HG03108 (cell line): ENCODE measurements at regions not wholly inside any gene's neighbourhood (a gene's known extent, or its start where the extent isn't known, plus 50 kb on each side); places are given as distances from the start of the nearest gene placed in this dataset.

Experiments used
- ATAC-seq: cut with Tn5 transposase; IDR thresholded peaks from one replicate; pipeline ENCODE4 v1.9.1; 2021; ENCODE audit warnings: moderate library complexity; ENCODE audit not compliant: unreplicated experiment

DNA sequence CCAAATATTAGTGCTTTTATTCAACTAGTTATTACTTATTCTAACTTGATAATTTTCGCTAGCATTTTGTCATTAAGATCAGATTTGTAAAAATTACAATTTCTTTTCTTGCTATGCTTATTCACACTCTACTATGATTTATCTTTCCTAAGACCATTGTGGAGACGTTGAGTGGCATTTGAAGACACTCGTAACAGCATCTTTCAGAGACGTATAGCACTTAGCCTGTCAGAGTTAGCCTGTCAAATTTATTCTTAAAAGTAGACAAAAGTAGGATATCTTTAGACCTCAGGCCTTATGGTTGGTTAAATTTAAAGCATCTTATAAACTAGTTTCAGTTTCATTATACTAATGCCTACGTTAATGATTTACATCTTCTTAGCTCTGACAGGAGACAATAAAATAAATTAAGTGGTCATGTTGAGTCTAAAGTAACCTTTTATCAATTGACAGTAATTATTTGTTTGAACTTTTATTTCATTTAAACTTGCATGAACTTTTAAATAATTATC lies 1410.1 kb downstream of the MRPL39 start:
- no peak for ATAC-seq

DNA sequence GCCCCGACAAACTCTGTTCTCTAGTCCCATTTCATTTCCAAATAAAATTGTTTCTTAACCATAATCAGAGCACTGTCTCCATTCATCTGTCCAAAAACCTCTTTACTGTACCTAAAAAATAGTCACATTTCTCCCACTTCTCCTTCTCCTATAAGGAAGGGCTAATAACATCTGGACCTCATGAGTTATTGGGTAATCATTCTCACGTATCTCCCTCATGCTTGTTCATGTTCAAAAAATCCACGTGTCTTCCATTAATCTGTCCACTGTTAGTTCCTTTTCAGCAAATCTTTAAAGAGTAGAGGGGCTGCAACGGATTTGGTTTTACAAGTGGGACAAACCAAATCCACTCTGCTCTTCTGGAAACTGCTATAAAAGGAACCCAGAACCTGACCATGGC lies 1418.8 kb downstream of the MRPL39 start:
- no peak for ATAC-seq

DNA sequence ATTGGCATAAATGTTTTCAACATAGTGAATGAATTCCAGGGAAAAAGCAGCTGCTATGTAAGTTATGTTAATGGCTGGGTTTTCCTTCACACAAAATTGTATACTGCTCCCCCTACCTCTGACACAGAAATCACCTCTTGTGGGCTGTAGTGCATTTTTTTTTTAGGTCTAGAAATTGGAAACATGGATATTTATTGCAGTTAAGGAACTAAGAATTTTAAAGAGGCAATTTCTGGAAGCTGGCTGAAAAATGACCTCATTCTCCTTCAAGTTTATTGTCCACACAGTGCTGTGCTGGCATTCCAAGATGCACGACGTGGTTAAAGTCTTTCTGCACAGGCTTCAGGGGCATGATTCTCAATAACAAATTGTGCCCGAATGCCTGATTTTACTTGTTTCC lies 1424.2 kb downstream of the MRPL39 start:
- ATAC-seq = no peak

DNA sequence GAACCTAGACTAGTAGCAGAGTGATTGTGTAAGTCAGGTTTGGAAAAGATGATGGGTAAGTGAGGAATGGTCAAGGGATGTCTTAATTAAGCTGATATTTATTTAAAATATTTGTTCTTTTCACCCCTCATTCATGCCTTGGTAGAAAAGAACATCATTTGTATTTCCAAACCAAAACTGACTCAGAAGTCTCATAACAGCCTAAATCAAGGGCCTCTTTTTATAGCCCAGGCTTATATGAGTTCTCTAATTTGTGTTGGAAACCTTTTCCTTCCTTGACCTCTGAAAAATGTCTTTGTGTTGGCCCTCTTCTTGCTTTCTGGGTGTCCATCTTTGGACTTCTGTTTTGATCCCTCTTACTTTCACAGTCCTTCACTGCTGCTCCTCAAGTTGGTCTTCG lies 1428.2 kb downstream of the MRPL39 start:
- no peak for ATAC-seq

DNA sequence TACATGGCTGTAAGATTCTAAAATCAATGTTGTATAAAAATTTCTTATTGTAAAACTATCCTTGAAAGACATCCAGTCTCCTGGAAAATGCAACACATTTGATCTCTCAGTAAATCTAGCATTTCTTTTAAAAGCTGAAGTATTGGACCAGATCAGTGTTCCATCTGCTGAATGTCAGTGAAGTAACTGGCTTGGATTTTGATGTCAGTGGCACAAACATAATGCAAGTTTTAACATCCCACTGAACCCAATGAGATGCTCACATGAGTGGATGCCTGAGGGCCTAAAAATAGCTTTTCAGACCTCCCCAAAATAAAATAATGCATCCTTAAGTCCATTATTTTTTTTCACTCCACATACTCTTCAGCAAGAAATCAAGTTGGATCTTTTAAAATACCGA lies 1432.2 kb downstream of the MRPL39 start:
- no peak for ATAC-seq

DNA sequence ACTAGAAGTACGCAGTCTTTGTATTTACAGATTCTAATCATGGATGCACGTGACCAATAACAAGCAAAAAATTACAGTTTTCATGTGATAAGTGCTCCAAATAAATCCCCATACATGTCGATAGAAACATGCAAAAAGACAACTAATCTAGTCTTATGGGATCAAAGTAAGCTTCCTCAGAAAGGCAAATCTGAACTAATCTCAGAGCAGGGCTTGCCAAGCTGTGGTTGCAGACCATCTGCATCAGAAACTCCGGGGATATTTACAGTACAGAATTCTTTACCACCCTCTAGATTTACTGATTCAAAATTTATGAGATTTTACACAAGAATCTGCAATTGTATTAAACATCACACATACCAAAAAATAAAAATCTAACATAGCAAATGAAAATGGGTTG lies 1435.5 kb downstream of the MRPL39 start:
- ATAC-seq = no peak

DNA sequence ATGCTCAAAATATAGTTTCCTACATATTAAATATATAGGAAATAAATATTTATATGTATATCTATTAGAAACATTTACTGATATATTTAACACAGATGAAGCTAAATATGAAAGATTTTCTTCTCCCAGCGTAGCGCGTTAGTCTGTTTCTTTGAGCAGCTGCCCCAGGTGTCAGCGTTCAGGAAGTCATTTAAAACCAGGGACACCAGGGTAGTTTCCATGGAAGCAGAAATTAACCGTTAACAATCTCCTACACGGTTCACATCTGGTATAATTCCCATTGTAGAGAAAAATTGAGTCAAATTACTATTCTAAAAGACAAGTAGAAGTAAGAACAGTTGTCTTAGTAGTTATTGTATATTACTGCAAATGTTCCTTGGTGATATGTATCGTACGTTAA lies 1443.7 kb downstream of the MRPL39 start:
- ATAC-seq = no peak

DNA sequence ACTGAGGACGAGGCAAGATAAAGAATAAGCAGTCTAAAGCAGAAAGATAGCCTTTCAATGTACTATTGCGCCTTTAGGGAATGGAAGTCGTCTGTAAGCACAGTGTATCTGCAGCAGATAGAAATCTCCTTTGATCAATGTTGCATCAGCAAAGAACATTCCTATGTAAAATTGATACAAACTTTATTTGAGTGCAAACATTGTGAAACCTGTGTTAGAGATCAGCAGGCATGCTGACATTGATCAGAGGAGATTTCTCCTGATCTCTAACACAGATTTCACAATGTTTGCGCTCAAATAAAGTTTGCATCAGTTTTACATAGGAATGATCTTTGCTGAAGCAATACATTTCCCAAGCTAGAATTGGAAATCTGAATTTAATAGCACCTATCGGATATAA lies 1446.8 kb downstream of the MRPL39 start:
- ATAC-seq = no peak

DNA sequence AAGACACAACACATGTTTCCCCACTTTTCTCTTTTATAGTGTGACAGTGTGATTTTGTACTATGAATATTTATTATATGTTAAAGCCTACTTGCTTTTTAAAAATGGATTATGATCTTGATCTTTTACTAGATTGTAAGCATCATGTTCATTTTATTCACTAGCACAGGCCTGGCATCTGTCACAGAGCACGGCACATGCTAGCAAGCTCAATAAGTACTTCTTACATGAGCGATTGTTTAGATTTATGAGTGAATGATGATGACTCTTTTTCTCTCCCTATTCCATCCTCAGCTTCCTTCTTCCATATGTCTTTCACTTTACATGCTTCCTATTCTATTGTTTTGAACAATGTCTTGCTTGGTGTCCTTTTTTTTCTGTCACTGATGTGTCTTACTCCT lies 1454.1 kb downstream of the MRPL39 start:
- ATAC-seq = no peak

DNA sequence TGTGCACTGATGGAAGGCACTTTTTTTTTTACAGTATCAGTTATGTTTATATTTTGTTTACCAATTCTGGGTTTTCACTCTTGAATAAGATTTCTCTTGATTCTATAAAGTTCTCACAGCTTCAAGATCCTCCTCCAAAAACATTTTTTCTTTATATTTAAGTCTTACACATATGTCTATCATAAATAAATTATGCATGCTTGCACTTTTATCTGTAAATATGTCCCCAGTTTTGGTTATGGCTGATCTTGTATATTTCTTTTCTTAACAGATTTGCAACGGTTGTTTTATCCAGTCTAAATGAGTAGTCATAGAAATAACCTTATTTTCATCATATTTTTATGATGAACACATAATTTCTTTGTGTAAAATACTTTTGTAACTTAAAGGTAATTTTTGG lies 1456.5 kb downstream of the MRPL39 start:
- no peak for ATAC-seq

DNA sequence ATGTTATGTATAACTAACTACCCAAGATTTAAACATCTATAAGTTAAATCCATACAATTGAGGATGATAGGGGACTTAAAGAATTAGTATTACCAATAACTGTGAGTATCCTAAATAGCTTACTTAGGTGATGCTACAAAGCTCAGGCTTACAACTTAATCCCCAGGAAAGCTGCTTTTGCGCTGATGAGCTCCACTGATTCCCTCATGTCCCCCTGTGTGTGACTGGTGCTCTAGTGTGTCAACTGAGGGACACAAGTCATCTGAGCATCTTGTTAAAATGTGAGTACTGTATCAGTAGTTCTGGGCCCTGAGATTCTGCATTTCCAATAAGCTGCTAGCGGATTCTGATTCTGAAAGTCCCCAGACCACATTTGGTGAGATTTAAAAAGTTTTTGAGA lies 1458.8 kb downstream of the MRPL39 start:
- ATAC-seq = no peak

DNA sequence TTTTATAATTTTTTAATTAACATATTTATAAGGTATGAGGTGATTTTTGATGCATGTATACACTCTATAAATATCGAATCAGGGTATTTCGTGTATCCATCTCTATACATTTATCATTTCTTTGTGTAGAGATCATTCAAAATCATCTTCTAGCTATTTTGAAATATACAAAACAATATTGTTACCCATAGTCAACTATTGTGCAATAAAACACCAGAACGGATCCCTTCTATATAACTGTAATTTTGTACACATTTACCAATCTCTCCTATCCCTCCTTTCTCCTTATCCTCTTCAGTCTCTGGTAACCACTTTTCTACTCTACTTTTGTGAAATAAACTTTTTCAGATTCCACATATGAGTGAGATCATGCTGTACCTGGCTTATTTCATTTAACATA lies 1459.6 kb downstream of the MRPL39 start:
- no peak for ATAC-seq

DNA sequence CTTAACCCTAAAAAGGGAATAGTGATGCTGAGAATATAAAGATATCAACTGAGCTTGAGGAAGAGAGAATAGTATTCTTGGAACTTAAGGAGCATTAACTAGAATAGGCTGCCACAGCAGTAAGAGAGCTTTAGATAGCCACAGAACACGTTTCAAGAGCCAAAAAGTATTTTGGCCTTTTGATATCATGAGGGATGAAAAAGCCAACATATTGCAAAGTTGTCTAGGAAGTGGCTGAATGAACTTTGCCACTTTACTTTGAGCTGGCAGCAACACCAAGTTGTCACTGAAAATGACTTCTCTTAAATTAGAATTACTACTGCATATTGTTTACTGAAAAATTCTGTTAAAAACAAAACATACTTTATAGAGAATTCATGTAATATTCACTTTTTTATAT lies 1476.2 kb downstream of the MRPL39 start:
- ATAC-seq = no peak

DNA sequence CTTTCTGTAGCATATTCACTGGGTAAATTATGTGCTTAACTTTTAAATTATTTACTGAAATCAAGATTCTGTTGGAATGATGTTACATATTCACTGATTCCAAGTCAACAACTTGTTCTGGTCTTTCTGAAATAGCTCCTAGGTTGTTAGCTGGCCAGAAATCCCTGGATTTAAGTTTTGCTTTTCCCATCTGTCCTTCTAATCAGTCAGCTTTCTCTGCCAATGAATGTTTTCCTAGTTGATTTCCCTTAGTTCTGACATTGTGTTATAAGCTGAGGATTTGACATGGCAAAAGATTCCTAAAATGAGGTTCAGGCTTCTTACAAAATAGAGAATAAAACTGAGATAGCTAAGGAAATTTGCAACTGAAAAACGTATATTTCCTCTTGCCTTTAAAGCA lies 1479.6 kb downstream of the MRPL39 start:
- ATAC-seq = no peak

DNA sequence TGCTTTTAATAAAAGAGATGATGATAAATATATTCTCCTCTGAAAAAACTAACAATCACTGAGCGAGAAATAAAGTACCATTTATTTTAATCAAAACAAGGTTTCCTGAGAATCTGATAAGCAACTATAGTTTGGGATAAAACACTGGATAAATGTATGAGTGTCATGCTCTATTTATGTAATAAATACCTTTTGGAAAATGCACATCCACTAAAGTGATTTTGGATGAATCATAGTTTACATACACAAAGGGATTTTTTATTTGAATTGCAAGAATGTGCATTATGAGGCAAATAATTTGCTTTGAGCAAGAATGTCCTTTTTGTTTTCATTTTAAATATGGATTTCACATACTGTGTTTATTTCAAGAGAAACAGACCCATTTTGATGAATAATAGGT lies 1483.5 kb downstream of the MRPL39 start:
- ATAC-seq = no peak

DNA sequence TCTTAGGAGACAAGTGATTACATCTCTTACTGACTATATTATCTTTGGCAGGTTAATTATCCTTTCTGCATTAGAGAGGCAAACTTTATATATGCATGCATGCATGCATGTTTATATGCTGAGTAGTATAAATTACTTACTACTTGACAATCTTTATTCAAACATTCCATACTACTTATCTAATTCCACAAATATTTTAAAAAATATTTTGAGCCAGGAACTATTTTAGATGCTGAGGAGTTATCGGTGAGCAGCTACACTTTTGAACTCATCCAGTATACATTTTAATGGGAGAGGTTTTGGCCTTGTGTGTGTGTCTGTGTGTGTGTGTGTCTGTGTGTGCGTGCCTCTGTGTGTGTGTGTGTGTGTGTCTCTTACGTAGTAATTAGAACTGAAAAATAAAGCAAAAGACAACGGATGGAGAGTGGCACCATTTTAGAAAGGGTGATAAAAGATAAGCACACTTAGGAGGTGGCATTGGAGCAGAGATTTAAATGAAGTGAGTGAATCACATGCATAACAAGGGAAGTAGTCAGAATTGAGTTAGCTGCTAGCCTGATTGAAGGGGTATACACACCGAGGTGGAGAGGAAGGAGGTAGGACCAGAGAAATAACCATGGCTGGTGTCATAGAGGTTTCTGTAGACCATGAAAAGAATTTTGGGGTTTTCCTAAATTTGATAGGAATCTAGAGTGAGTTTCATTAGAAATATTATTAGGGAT lies 1488.4 kb downstream of the MRPL39 start:
- ATAC-seq = no peak

DNA sequence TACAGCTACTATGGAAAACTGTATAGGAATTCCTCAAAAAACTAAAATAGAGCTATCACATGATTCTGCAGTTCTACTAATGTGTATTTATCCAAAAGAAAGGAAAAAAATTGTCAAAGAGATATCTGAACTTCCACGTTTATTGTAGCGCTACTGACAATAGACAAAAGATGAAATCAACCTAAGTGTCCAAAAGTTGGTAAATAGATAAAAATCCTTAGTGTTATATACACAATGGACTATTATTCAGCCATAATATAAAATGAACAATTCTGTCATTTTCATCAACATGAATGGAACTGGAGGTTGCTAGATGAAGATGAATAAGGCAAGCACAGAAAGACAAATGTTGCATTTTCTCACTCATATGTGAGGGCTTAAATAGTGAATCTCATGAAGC lies 1492.1 kb downstream of the MRPL39 start:
- no peak for ATAC-seq

DNA sequence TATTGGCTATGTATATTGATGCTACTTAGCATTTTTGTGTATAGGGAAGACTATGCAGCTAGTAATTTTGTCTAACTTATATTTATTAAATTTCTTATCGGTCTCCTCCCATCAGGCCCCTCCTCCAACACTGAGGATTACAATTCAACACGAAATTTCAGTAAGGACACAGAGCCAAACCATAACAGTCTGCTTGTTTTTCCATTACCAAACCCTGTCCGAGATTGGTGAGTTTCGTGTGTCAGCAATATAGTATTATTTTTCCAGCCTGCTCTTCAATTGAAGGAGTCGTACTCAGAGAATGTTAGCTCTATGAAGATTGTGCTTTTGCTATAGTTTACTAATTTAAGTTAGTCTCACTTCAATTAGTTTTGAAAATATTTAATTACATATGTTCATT lies 1495.3 kb downstream of the MRPL39 start:
- no peak for ATAC-seq

DNA sequence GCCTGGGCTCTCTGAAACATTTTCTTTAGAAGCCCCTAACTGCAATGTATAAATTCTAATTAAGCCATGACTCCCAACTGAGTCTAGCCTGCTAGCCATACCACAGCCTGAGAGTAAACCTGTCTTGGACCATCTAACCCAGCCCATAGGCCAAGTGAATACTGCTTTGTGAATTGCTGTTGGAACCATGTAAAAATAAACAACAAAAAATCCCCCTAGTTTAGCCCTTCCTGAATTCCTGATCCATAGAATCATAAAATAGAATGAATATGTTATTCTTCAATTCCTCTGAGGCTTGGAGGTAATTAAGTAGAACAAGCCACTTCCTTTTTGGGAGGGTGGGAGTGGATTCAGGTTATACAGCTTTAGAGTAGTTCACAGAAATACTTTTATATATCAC lies 1496.4 kb downstream of the MRPL39 start:
- ATAC-seq = no peak

DNA sequence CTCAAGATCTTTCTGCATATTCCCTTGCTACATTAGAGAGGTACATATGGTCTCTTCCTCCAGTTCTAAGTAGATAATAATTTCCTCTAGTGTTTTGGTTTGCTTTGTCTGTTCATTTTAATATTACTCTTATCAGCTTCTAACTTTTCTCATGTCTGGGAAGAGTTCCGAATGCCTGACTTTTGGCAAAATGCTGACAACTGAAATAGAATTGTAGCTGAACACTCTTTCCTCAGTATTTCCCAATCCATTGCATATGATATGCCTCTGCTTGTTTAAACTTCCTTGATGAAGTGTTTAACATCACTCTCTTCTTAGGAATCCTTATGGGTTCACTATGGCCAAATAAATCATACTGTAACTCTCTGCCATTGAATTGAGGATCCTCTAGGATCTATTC lies 1510.1 kb downstream of the MRPL39 start:
- no peak for ATAC-seq

DNA sequence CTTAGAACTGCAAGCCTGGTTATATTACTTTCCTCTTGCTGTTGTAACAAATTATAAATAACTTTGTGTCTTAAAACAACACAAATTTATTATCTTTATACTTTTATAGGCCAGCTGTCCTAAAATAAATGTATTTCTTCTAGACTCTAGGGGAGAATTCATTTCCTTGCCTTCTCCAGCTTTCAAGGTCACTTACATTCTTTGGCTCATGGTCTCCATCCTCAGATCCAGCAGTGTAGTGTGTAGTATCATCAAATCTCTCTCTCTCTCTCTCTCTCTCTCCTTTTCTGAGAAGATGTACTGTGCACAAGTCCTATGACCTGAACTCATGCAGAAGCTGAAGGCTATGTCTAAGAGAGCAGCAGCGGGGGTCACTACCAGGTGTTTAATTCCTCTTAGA lies 1510.6 kb downstream of the MRPL39 start:
- no peak for ATAC-seq

DNA sequence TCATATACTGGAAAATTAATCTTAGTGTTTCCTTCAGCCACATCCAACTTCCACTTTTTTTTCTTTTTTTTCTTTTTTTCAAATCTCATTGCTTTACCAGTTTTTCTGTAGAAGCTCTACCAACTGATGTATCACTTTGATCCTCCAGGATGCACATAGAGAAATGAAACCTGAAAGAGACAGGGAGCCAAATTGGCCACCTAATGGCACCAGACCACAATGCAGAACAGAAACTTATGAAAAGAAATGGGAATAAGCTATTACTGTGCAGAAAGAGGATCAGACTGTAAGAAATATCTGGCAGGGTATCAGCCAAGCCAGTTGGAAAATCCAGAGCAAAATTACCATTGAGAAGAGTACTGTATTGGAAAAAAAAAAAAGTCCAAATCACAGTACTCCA lies 1514.2 kb downstream of the MRPL39 start:
- ATAC-seq = no peak

DNA sequence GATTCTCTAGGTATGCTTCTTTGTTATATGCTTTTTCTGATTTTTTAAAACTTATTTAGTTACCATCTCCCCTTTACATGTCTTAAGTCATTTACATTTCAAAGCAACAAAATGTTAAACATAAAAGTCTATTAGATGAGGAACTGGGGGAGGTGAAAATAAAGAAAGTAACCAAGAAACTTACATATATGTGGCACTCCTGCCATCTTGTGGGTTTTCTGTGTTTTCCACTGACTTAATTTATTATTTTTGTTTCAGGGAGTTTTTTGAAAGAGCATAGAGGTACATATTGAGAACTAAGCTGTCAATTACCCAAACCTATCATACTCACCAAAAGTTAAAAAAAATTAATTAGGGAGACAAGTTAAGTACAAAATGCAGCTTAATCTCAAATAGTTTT lies 1531.1 kb downstream of the MRPL39 start:
- ATAC-seq = no peak
